GM12878 (cell line): ENCODE measurements at regions not wholly inside any gene's neighbourhood (a gene's known extent, or its start where the extent isn't known, plus 50 kb on each side); places are given as distances from the start of the nearest gene placed in this dataset.

Source experiments
- ATAC-seq: fragments of 200-7000 bp; cut with Tn5 transposase; 3 replicates; pipeline ENCODE4 v1.9.1; 2020; ENCODE audit warnings: mild to moderate bottlenecking, moderate library complexity
- BruUV-seq: library from RNA; stranded (reverse); fragments of 400-500 nt; replicated peaks from 2 replicates; lab custom pipeline; 2021; lab: Mats Ljungman, UMichigan
- CTCF ChIA-PET: fragments of 300-600 bp; sonication (Branson Sonifier 250); formaldehyde crosslinking; extraction: SDS; loops from one replicate; lab custom pipeline; 2021; ENCODE audit warnings: inconsistent platforms; lab: Yijun Ruan, JAX
- POLR2A ChIA-PET: fragments of 350-600 bp; formaldehyde crosslinking; extraction: SDS; loops from one replicate; lab custom pipeline; 2021; ENCODE audit warnings: inconsistent platforms; lab: Charles Lee
- RAD21 ChIA-PET: fragments of 300-600 bp; sonication (Branson Sonifier 250); formaldehyde crosslinking; loops from one replicate; lab custom pipeline; 2023; ENCODE audit warnings: antibody characterized with exemption; ENCODE audit not compliant: unreplicated experiment; lab: Charles Lee
- SMC1A ChIA-PET: fragments of 300-600 bp; sonication (Branson Sonifier 250); formaldehyde crosslinking; loops from one replicate; lab custom pipeline; 2023; ENCODE audit not compliant: unreplicated experiment, uncharacterized antibody; lab: Charles Lee
- DNase-seq: peaks from one replicate; pipeline ENCODE4 v3.0.0-alpha.2; 2011; ENCODE audit warnings: low read depth, low spot score
- FAIRE-seq: peaks from 3 replicates; lab custom pipeline; 2011; peaks lifted over from hg19 to GRCh38; lab: Jason Lieb, UNC
- H2AFZ ChIP-seq: 2 replicates; pipeline ENCODE4 v1.6.0; 2011; ENCODE audit warnings: low read depth, low read length, control low read depth; ENCODE audit not compliant: control insufficient read depth
- H3K27ac ChIP-seq: 2 replicates; pipeline ENCODE4 v1.5.1; 2011; ENCODE audit warnings: control low read depth; ENCODE audit not compliant: control insufficient read depth, insufficient read depth
- H3K27me3 ChIP-seq, 2 experiments: replicated peaks in 1 of 2; 2 replicates each; pipeline versions ENCODE4 v1.6.0 to v1.6.1; 2011; ENCODE audit warnings: low read length in 1 of 2; ENCODE audit not compliant: control insufficient read depth in 2 of 2, insufficient read depth in 2 of 2
- H3K36me3 ChIP-seq, 2 experiments: 2 replicates each; pipeline ENCODE4 v1.5.1; 2011; ENCODE audit warnings: low read length in 1 of 2; ENCODE audit not compliant: control insufficient read depth in 2 of 2, insufficient read depth in 2 of 2
- H3K4me1 ChIP-seq: 2 replicates; pipeline ENCODE4 v1.6.1; 2011; ENCODE audit warnings: mild to moderate bottlenecking, low read length, moderate library complexity, mixed read lengths; ENCODE audit not compliant: control insufficient read depth, insufficient read depth
- H3K4me2 ChIP-seq: 2 replicates; pipeline ENCODE4 v1.6.0; 2011; ENCODE audit warnings: control low read depth; ENCODE audit not compliant: control insufficient read depth, insufficient read depth
- H3K4me3 ChIP-seq: fragments of 200-600 bp; sonication (generic); 2 replicates; pipeline ENCODE4 v1.5.1; 2016
- H3K79me2 ChIP-seq: 2 replicates; pipeline ENCODE4 v1.6.0; 2011; ENCODE audit warnings: low read length; ENCODE audit not compliant: control insufficient read depth, insufficient read depth
- H3K9ac ChIP-seq: 2 replicates; pipeline ENCODE4 v1.8.0; 2011; ENCODE audit warnings: low read length, control low read depth, mixed read lengths; ENCODE audit not compliant: control insufficient read depth, insufficient read depth
- H3K9me3 ChIP-seq: replicated peaks from 3 replicates; pipeline ENCODE4 v1.5.1; 2011; ENCODE audit warnings: mild to moderate bottlenecking, low read length; ENCODE audit not compliant: control insufficient read depth, insufficient read depth
- H4K20me1 ChIP-seq: 2 replicates; pipeline ENCODE4 v1.6.0; 2011; ENCODE audit not compliant: control insufficient read depth, insufficient read depth
- BACH1 ChIP-seq: fragments of 450-650 bp; IDR thresholded peaks from 2 replicates; pipeline ENCODE4 v1.6.1; 2017; ENCODE audit warnings: mild to moderate bottlenecking, borderline replicate concordance
- CBFB ChIP-seq: IDR thresholded peaks from 2 replicates; pipeline ENCODE4 v1.6.1; 2016; ENCODE audit warnings: antibody characterized with exemption, low read depth
- CHD1 ChIP-seq: IDR thresholded peaks from 2 replicates; pipeline ENCODE4 v1.6.1; 2012; ENCODE audit warnings: low read depth, low read length, improper control_type of control experiment
- CREM ChIP-seq: IDR thresholded peaks from 2 replicates; pipeline ENCODE4 v1.6.1; 2014; ENCODE audit warnings: antibody characterized with exemption, low read depth
- DPF2 ChIP-seq: fragments of 450-650 bp; IDR thresholded peaks from 2 replicates; pipeline ENCODE4 v1.6.1; 2017; ENCODE audit warnings: mild to moderate bottlenecking
- EED ChIP-seq: sonication (generic); IDR thresholded peaks from 2 replicates; pipeline ENCODE4 v1.6.1; 2016; ENCODE audit warnings: antibody characterized with exemption, low read depth
- FOS ChIP-seq: IDR thresholded peaks from 3 replicates; pipeline ENCODE4 v1.6.1; 2011; ENCODE audit warnings: borderline replicate concordance; ENCODE audit not compliant: insufficient read length; ENCODE audit errors: extremely low read depth
- HDAC2 ChIP-seq: fragments of 200-600 bp; sonication (generic); IDR thresholded peaks from 2 replicates; pipeline ENCODE4 v1.6.1; 2017
- LARP7 ChIP-seq: fragments of 450-650 bp; IDR thresholded peaks from 2 replicates; pipeline ENCODE4 v1.6.1; 2017; ENCODE audit warnings: mild to moderate bottlenecking
- MAX ChIP-seq: IDR thresholded peaks from 2 replicates; pipeline ENCODE4 v1.6.1; 2012; ENCODE audit warnings: low read depth, low read length, improper control_type of control experiment
- MEF2A ChIP-seq: IDR thresholded peaks from 2 replicates; pipeline ENCODE4 v1.6.1; 2011; ENCODE audit warnings: low read depth, mild to moderate bottlenecking, low read length, moderate library complexity; ENCODE audit not compliant: insufficient read depth
- MEF2B ChIP-seq: fragments of 450-650 bp; IDR thresholded peaks from 2 replicates; pipeline ENCODE4 v1.6.1; 2018; ENCODE audit warnings: mild to moderate bottlenecking, moderate library complexity; ENCODE audit not compliant: partially characterized antibody, poor library complexity, severe bottlenecking
- MTA2 ChIP-seq: fragments of 450-650 bp; IDR thresholded peaks from 2 replicates; pipeline ENCODE4 v1.6.1; 2016; ENCODE audit warnings: low read depth, mild to moderate bottlenecking, moderate library complexity
- MYB ChIP-seq: fragments of 150-350 bp; IDR thresholded peaks from 2 replicates; pipeline ENCODE4 v1.6.1; 2014; ENCODE audit warnings: mild to moderate bottlenecking, low read depth, low read length, borderline replicate concordance
- NR2C1 ChIP-seq: fragments of 450-650 bp; IDR thresholded peaks from 2 replicates; pipeline ENCODE4 v1.6.1; 2017; ENCODE audit warnings: antibody characterized with exemption, mild to moderate bottlenecking, moderate library complexity
- NRF1 ChIP-seq: conservative IDR thresholded peaks from 2 replicates; pipeline ENCODE4 v1.6.1; 2011; ENCODE audit warnings: mild to moderate bottlenecking, low read depth, low read length, improper control_type of control experiment
- RBBP5 ChIP-seq: fragments of 200-600 bp; sonication (generic); conservative IDR thresholded peaks from 2 replicates; pipeline ENCODE4 v1.6.1; 2016
- RUNX3 ChIP-seq: IDR thresholded peaks from 2 replicates; pipeline ENCODE4 v1.6.1; 2012; ENCODE audit warnings: low read length, inconsistent platforms
- SIN3A ChIP-seq: IDR thresholded peaks from 2 replicates; pipeline ENCODE4 v1.6.1; 2012; ENCODE audit warnings: low read depth, low read length, improper control_type of control experiment
- ZBED1 ChIP-seq: IDR thresholded peaks from 2 replicates; pipeline ENCODE4 v1.6.1; 2016; ENCODE audit warnings: borderline replicate concordance
- ZNF274 ChIP-seq: IDR thresholded peaks from one replicate; pipeline ENCODE4 v1.8.0; 2011; ENCODE audit not compliant: insufficient read length, insufficient read depth
- WGBS: methylation state at CpG from one replicate; pipeline ENCODE4 v1.1.6; 2016; ENCODE audit warnings: low lambda C conversion rate; ENCODE audit not compliant: insufficient replicate concordance, insufficient coverage; ENCODE audit errors: missing lambda C conversion rate; 5-methylcytosine and 5-hydroxymethylcytosine counted together
- in situ Hi-C: fragments of 300-500 bp; cut with MboI; formaldehyde crosslinking; loops from 9 replicates; pipeline ENCODE4 v1.14.3; 2018; ENCODE audit warnings: mixed read lengths
- intact Hi-C: fragments of 100-400 bp; cut with micrococcal nuclease; formaldehyde crosslinking; loops from one replicate; pipeline ENCODE4 v1.14.2; 2022; ENCODE audit not compliant: unreplicated experiment

GRCh38 chr4:23166407-23166806 is 473.7 kb downstream of the GBA3 start:
- Histone ChIP-seq H3K4me3 (no peak overlapping the region), H2AFZ (no peak overlapping the region), H3K27me3 (no peaks in the 10 kb centered on the region), H3K9me3 (no peaks in the 10 kb centered on the region), H4K20me1 (no peaks in the 10 kb centered on the region), H3K27ac (no peak overlapping the region), H3K79me2 (no peaks in the 10 kb centered on the region), H3K36me3 (no peaks in the 10 kb centered on the region), H3K9ac (no peak overlapping the region), H3K4me2 (no peak overlapping the region), H3K4me1 (no peaks in the 10 kb centered on the region)
- DNase-seq (no peak), ATAC-seq (no peak), FAIRE-seq (no peak)
- POLR2A ChIA-PET = interaction anchor here (0.6 kb wide), 1 partner anchor 8 kb away, joined by 3 read pairs; no protein-coding TSS in a partner anchor
- BruUV-seq = no TSS peak
- intact Hi-C loops = no loop called here
- no peak for TF ChIP-seq MTA2
- no peak for TF ChIP-seq MEF2A
- TF ChIP-seq ZNF274 = no peak
- no peak for TF ChIP-seq ZBED1
- no peak for TF ChIP-seq MYB
- TF ChIP-seq MAX = no peak
- TF ChIP-seq NR2C1 = no peak
- no peak for TF ChIP-seq EED
- no peak for TF ChIP-seq BACH1
- TF ChIP-seq FOS = no peak
- in situ Hi-C loops = no loop called here
- RAD21 ChIA-PET = no interaction called here
- 8% methylated on average over 5 of the region's 5 CpGs for WGBS
- CTCF ChIA-PET = no interaction called here
- SMC1A ChIA-PET = no interaction called here

- FAIRE-seq = no peak
- no peak for TF ChIP-seq SIN3A
- no peak for TF ChIP-seq NRF1
- no peak for TF ChIP-seq RBBP5
- TF ChIP-seq LARP7 = no peak
- TF ChIP-seq RUNX3 = no peak
- TF ChIP-seq CBFB = no peak
- TF ChIP-seq MTA2 = no peak
- no peak for TF ChIP-seq DPF2
- no peak for TF ChIP-seq HDAC2
- no peak for TF ChIP-seq CHD1
- TF ChIP-seq MEF2B = no peak
- TF ChIP-seq CREM = no peak
Measured at GRCh38 chr4:23165669-23166068, 472.9 kb downstream of the GBA3 start.

More at GRCh38 chr4:23165669-23166068, 472.9 kb downstream of the GBA3 start:
- ATAC-seq (no peak), DNase-seq (no peak)
- Histone ChIP-seq H2AFZ (no peak overlapping the region), H3K4me3 (no peak overlapping the region), H3K9ac (no peak overlapping the region), H3K79me2 (no peaks in the 10 kb centered on the region), H3K27ac (no peak overlapping the region), H3K4me2 (no peak overlapping the region), H3K27me3 (no peaks in the 10 kb centered on the region), H3K9me3 (no peaks in the 10 kb centered on the region), H3K36me3 (no peaks in the 10 kb centered on the region), H3K4me1 (no peaks in the 10 kb centered on the region), H4K20me1 (no peaks in the 10 kb centered on the region)
- in situ Hi-C loops (no loop called here), intact Hi-C loops (no loop called here)
- ChIA-PET SMC1A (no interaction called here), POLR2A (no interaction called here), RAD21 (no interaction called here), CTCF (no interaction called here)
- no TSS peak for BruUV-seq
- WGBS = 0% methylated on average over 1 of the region's 1 CpG
